ENCODE measurements at regions not wholly inside any gene's neighbourhood (a gene's known extent, or its start where the extent isn't known, plus 50 kb on each side); places are given as distances from the start of the nearest gene placed in this dataset.

- H3K9me2 ChIP-seq (replicated peaks; ENCODE audit: insufficient read depth, low read length): no peaks in the 10 kb centered on the region
- no peak for DNase-seq
- H2AFZ ChIP-seq (ENCODE audit: low read length): no peak overlapping the region
- TF ChIP-seq CTCF (IDR thresholded peaks at IDR 0.05; ENCODE audit: low read length) (no peak), EZH2 (optimal IDR thresholded peaks at IDR 0.05; ENCODE audit: low read depth, low read length) (no peak), EZH2phosphoT487 (IDR thresholded peaks at IDR 0.05; ENCODE audit: low read length) (no peak)
- H3K79me2 ChIP-seq (ENCODE audit: low read length): no peaks in the 10 kb centered on the region
- H3K27me3 ChIP-seq (replicated peaks; ENCODE audit: insufficient read depth, low read length): no peaks in the 10 kb centered on the region
- no peaks in the 10 kb centered on the region for H3K4me1 ChIP-seq (ENCODE audit: low read length)
- no peaks in the 10 kb centered on the region; the same call in 1 of the 2 replicates for H3F3A ChIP-seq (ENCODE audit: insufficient read depth, low read length)
- H3K4me3 ChIP-seq (ENCODE audit: low read length): no peak overlapping the region
- no peak overlapping the region for H3K4me2 ChIP-seq (ENCODE audit: low read depth, low read length)
- H3K9ac ChIP-seq (ENCODE audit: low read length): no peak overlapping the region
- H3K9me3 ChIP-seq (replicated peaks; ENCODE audit: insufficient read depth, low read length): no peaks in the 10 kb centered on the region
- H4K20me1 ChIP-seq (ENCODE audit: insufficient read depth, low read length): no peaks in the 10 kb centered on the region
- H3K36me3 ChIP-seq (replicated peaks; ENCODE audit: insufficient read depth, low read length): peaks cover under 1% of the 10 kb centered on the region; the same call in 1 of the 2 replicates
- H3K27ac ChIP-seq (ENCODE audit: low read length): no peak overlapping the region
Observed at GRCh38 chr17:6912110-6913051, 80.9 kb upstream of the TEKT1 start.

- Histone ChIP-seq H2AFZ (ENCODE audit: low read length) (no peak overlapping the region), H3K27me3 (replicated peaks; ENCODE audit: insufficient read depth, low read length) (no peaks in the 10 kb centered on the region), H3K9me3 (replicated peaks; ENCODE audit: insufficient read depth, low read length) (no peaks in the 10 kb centered on the region)
Observed at GRCh38 chr17:6913608-6914443, 82.0 kb upstream of the ALOX12 start.

GRCh38 chr17:6914711-6915110 is 81.1 kb upstream of the ALOX12 start:
- Histone ChIP-seq H2AFZ (ENCODE audit: low read length) (no peak overlapping the region), H3K4me1 (ENCODE audit: low read length) (no peaks in the 10 kb centered on the region), H3K9me2 (replicated peaks; ENCODE audit: insufficient read depth, low read length) (no peaks in the 10 kb centered on the region), H3K27me3 (replicated peaks; ENCODE audit: insufficient read depth, low read length) (no peaks in the 10 kb centered on the region), H3K9ac (ENCODE audit: low read length) (no peak overlapping the region), H3K79me2 (ENCODE audit: low read length) (no peaks in the 10 kb centered on the region), H3F3A (ENCODE audit: insufficient read depth, low read length) (no peaks in the 10 kb centered on the region; the same call in 1 of the 2 replicates), H3K9me3 (replicated peaks; ENCODE audit: insufficient read depth, low read length) (no peaks in the 10 kb centered on the region), H4K20me1 (ENCODE audit: insufficient read depth, low read length) (no peaks in the 10 kb centered on the region), H3K27ac (ENCODE audit: low read length) (no peak overlapping the region), H3K36me3 (replicated peaks; ENCODE audit: insufficient read depth, low read length) (no peaks in the 10 kb centered on the region), H3K4me3 (ENCODE audit: low read length) (no peak overlapping the region), H3K4me2 (ENCODE audit: low read depth, low read length) (no peak overlapping the region)
- no peak for TF ChIP-seq CTCF (IDR thresholded peaks at IDR 0.05; ENCODE audit: low read length)
- TF ChIP-seq EZH2phosphoT487 (IDR thresholded peaks at IDR 0.05; ENCODE audit: low read length): no peak
- no peak for TF ChIP-seq EZH2 (optimal IDR thresholded peaks at IDR 0.05; ENCODE audit: low read depth, low read length)
- no peak for DNase-seq

More at GRCh38 chr17:6913608-6914443, 82.0 kb upstream of the ALOX12 start:
- H3K4me1 ChIP-seq (ENCODE audit: low read length): no peaks in the 10 kb centered on the region
- no peaks in the 10 kb centered on the region for H3K9me2 ChIP-seq (replicated peaks; ENCODE audit: insufficient read depth, low read length)
- H3K27ac ChIP-seq (ENCODE audit: low read length): no peak overlapping the region
- no peak overlapping the region for H3K4me2 ChIP-seq (ENCODE audit: low read depth, low read length)
- no peaks in the 10 kb centered on the region for H3K36me3 ChIP-seq (replicated peaks; ENCODE audit: insufficient read depth, low read length)
- no peaks in the 10 kb centered on the region; the same call in 1 of the 2 replicates for H3F3A ChIP-seq (ENCODE audit: insufficient read depth, low read length)
- DNase-seq: no peak
- no peaks in the 10 kb centered on the region for H4K20me1 ChIP-seq (ENCODE audit: insufficient read depth, low read length)
- H3K79me2 ChIP-seq (ENCODE audit: low read length): no peaks in the 10 kb centered on the region
- H3K9ac ChIP-seq (ENCODE audit: low read length): no peak overlapping the region
- TF ChIP-seq CTCF (IDR thresholded peaks at IDR 0.05; ENCODE audit: low read length): 0 out of 2 replicates have a peak, but pooled peaks have one; percentile 18
- no peak for TF ChIP-seq EZH2phosphoT487 (IDR thresholded peaks at IDR 0.05; ENCODE audit: low read length)
- TF ChIP-seq EZH2 (optimal IDR thresholded peaks at IDR 0.05; ENCODE audit: low read depth, low read length): no peak
- no peak overlapping the region for H3K4me3 ChIP-seq (ENCODE audit: low read length)

Data from MM.1S (cell line).